ENCODE measurements at regions not wholly inside any gene's neighbourhood (a gene's known extent, or its start where the extent isn't known, plus 50 kb on each side); places are given as distances from the start of the nearest gene placed in this dataset.

GRCh38 chr2:104213758-104214157 lies 640.2 kb upstream of the POU3F3 start:
- H3K9ac ChIP-seq (ENCODE audit: low read length), result no peak overlapping the region
- H3K9me3 ChIP-seq (ENCODE audit: control insufficient read depth in 1 of 2, insufficient read depth in 1 of 2, low read depth in 1 of 2, low read length in 2 of 2), result peaks cover 4 to 24% of the 10 kb centered on the region in 2 experiments; a peak in 2 of 4 replicates
- ChIA-PET RAD21 (ENCODE audit: low non-redundant PET in 1 of 2, low total read pairs in 2 of 2, uncharacterized antibody in 2 of 2, unreplicated experiment in 2 of 2) (no interaction called here), CTCF (no interaction called here), POLR2A (no interaction called here)
- no TSS peak for BruUV-seq (replicated peaks)
- no peak overlapping the region for H2AFZ ChIP-seq (ENCODE audit: low read depth, low read length, poor library complexity, severe bottlenecking)
- TF ChIP-seq POLR2A (IDR thresholded peaks at IDR 0.05; ENCODE audit: borderline replicate concordance, extremely low read depth, insufficient read depth, insufficient read length) (no peak), SRF (IDR thresholded peaks at IDR 0.05; ENCODE audit: low read depth) (no peak), MAX (IDR thresholded peaks at IDR 0.05) (no peak), CBX3 (IDR thresholded peaks at IDR 0.05; ENCODE audit: low read depth) (no peak), EGR1 (IDR thresholded peaks at IDR 0.05; ENCODE audit: low read depth) (no peak), JUND (IDR thresholded peaks at IDR 0.05) (no peak), ZBTB33 (IDR thresholded peaks at IDR 0.05; ENCODE audit: extremely low read depth, insufficient replicate concordance, low read length) (no peak), RAD21 (IDR thresholded peaks at IDR 0.05; ENCODE audit: low read depth) (no peak), FOSL1 (IDR thresholded peaks at IDR 0.05; ENCODE audit: low read depth) (no peak), POLR2AphosphoS5 (IDR thresholded peaks at IDR 0.05; ENCODE audit: low read depth, low read length) (no peak), ZFX (IDR thresholded peaks at IDR 0.05) (no peak), ELF1 (IDR thresholded peaks at IDR 0.05; ENCODE audit: borderline replicate concordance, low read depth) (no peak)
- TF ChIP-seq, protein P1, sequence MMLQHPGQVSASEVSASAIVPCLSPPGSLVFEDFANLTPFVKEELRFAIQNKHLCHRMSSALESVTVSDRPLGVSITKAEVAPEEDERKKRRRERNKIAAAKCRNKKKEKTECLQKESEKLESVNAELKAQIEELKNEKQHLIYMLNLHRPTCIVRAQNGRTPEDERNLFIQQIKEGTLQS (IDR thresholded peaks at IDR 0.05), result no peak
- no peaks in the 10 kb centered on the region for H3K27me3 ChIP-seq (ENCODE audit: insufficient read depth, low read length)
- H3K4me3 ChIP-seq (replicated peaks in 1 of 2; ENCODE audit: low read depth in 1 of 2, low read length in 2 of 2), result no peak overlapping the region
- no peaks in the 10 kb centered on the region for H4K20me1 ChIP-seq (ENCODE audit: insufficient read depth)
- H3K27ac ChIP-seq (ENCODE audit: low read depth, low read length), result no peak overlapping the region
- H3K4me1 ChIP-seq (ENCODE audit: control insufficient read depth in 1 of 2, insufficient read depth in 2 of 2, low read length in 2 of 2), result no peaks in the 10 kb centered on the region
- H3K4me2 ChIP-seq (ENCODE audit: low read length), result no peak overlapping the region
- DNase-seq (ENCODE audit: low read depth, low spot score), result no peak
- no peak for ATAC-seq
- H3K36me3 ChIP-seq (ENCODE audit: control insufficient read depth in 1 of 2, insufficient read depth in 2 of 2, low read length in 2 of 2), result no peaks in the 10 kb centered on the region
- H3K9me2 ChIP-seq (ENCODE audit: insufficient read depth), result no peaks in the 10 kb centered on the region
- intact Hi-C loops (cut with micrococcal nuclease), result no loop called here
- H3K79me2 ChIP-seq (ENCODE audit: insufficient read depth, low read length), result no peaks in the 10 kb centered on the region
